GM21619 (cell line): ENCODE measurements at regions not wholly inside any gene's neighbourhood (a gene's known extent, or its start where the extent isn't known, plus 50 kb on each side); places are given as distances from the start of the nearest gene placed in this dataset.

Experiments
- ATAC-seq: cut with Tn5 transposase; IDR thresholded peaks from one replicate; pipeline ENCODE4 v1.9.1; 2021; ENCODE audit not compliant: unreplicated experiment

- ATAC-seq: no peak
Observed at GRCh38 chr15:77541421-77542181, 91.1 kb downstream of the LINGO1 start.

GRCh38 chr15:77540312-77541060 is 92.2 kb downstream of the LINGO1 start:
- ATAC-seq: no peak

GRCh38 chr15:77538793-77539497 is 93.8 kb downstream of the LINGO1 start:
- no peak for ATAC-seq

DNA sequence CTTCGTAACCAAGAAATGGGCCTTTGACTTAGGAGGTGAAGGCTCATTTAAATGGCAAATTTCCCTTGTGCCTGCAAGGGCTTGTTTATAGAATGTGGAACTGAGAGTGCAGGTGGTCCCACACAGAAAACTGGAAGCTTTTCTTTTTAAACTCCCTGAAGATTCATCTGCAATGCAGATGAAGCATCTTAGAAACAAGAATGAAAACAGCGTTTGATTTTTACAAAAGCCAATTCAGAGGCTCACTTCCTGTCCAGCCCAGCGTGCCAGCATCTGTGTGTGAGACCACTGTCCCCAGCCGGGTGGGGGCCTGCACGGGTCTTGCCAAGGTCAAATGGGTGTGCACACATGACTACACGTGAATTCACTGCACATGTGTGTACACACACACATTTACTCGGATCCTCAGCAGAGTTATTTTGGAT is 94.7 kb downstream of the LINGO1 start:
- ATAC-seq: peak; percentile 84

GRCh38 chr15:77537006-77537405 is 95.7 kb downstream of the LINGO1 start:
- no peak for ATAC-seq

DNA sequence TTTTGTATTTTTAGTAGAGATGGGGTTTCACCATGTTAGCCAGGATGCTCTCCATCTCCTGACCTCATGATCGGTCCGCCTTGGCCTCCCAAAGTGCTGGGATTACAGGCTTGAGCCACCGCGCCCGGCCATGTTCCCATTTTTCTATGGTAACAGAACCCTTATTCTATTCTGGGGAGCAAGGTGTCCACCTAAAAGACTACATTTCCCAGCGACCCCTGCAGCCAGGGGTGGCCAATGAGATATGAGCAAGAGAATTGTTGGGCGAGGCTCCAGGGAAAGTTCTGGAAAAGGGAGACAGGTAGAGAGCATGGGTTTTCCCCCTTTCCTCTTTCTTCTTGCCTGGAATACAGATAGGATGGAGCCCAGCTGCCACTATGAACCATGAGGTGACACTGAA is 96.9 kb downstream of the LINGO1 start:
- no peak for ATAC-seq
